ENCODE measurements at regions not wholly inside any gene's neighbourhood (a gene's known extent, or its start where the extent isn't known, plus 50 kb on each side); places are given as distances from the start of the nearest gene placed in this dataset.

GRCh38 chr3:161794551-161794950, 297.9 kb downstream of the OTOL1 start:
- no peak overlapping the region for H3K4me3 ChIP-seq
- WGBS, 5 donors, result 84 to 93% (median 90%) methylated on average over 4 of the region's 4 CpGs
- H3K9me3 ChIP-seq, result no peaks in the 10 kb centered on the region
- no peak for DNase-seq
- no peak overlapping the region for H3K27ac ChIP-seq
- TF ChIP-seq POLR2AphosphoS5 (IDR thresholded peaks at IDR 0.05) (no peak), EP300 (IDR thresholded peaks at IDR 0.05) (no peak), POLR2A (IDR thresholded peaks at IDR 0.05) (no peak), CTCF (IDR thresholded peaks at IDR 0.05) (no peak)
- no peaks in the 10 kb centered on the region for H3K36me3 ChIP-seq
- H3K4me1 ChIP-seq, result no peaks in the 10 kb centered on the region
- H3K27me3 ChIP-seq, result no peaks in the 10 kb centered on the region
- intact Hi-C loops (cut with DNase I; ENCODE audit: low total_unique reads), result no loop called here

GRCh38 chr3:161796312-161796711, 299.7 kb downstream of the OTOL1 start:
- no peaks in the 10 kb centered on the region for H3K9me3 ChIP-seq
- no peaks in the 10 kb centered on the region for H3K4me1 ChIP-seq
- no peak overlapping the region for H3K27ac ChIP-seq
- no peak for DNase-seq
- TF ChIP-seq POLR2A (IDR thresholded peaks at IDR 0.05) (no peak), CTCF (IDR thresholded peaks at IDR 0.05) (no peak), POLR2AphosphoS5 (IDR thresholded peaks at IDR 0.05) (no peak), EP300 (IDR thresholded peaks at IDR 0.05) (no peak)
- no peaks in the 10 kb centered on the region for H3K36me3 ChIP-seq
- H3K27me3 ChIP-seq, result no peaks in the 10 kb centered on the region
- H3K4me3 ChIP-seq, result no peak overlapping the region
- intact Hi-C loops (cut with DNase I; ENCODE audit: low total_unique reads), result no loop called here

- DNase-seq, result no peak
- TF ChIP-seq EP300 (IDR thresholded peaks at IDR 0.05), result no peak
- TF ChIP-seq POLR2AphosphoS5 (IDR thresholded peaks at IDR 0.05), result no peak
- TF ChIP-seq CTCF (IDR thresholded peaks at IDR 0.05), result no peak
- no peak for TF ChIP-seq POLR2A (IDR thresholded peaks at IDR 0.05)
- no peak overlapping the region for H3K27ac ChIP-seq
These were observed 300.2 kb downstream of the OTOL1 start for GRCh38 chr3:161796780-161797179.

GRCh38 chr3:161798016-161798415, 301.4 kb downstream of the OTOL1 start:
- no peaks in the 10 kb centered on the region for H3K4me1 ChIP-seq
- H3K27ac ChIP-seq, result no peak overlapping the region
- H3K27me3 ChIP-seq, result no peaks in the 10 kb centered on the region
- H3K4me3 ChIP-seq, result no peak overlapping the region
- WGBS, 5 donors, result 70 to 84% (median 82%) methylated on average over 3 of the region's 3 CpGs
- no peak for DNase-seq
- intact Hi-C loops (cut with DNase I; ENCODE audit: low total_unique reads), result no loop called here
- TF ChIP-seq CTCF (IDR thresholded peaks at IDR 0.05) (no peak), POLR2AphosphoS5 (IDR thresholded peaks at IDR 0.05) (no peak), EP300 (IDR thresholded peaks at IDR 0.05) (no peak), POLR2A (IDR thresholded peaks at IDR 0.05) (no peak)
- no peaks in the 10 kb centered on the region for H3K9me3 ChIP-seq
- no peaks in the 10 kb centered on the region for H3K36me3 ChIP-seq

More at GRCh38 chr3:161796780-161797179, 300.2 kb downstream of the OTOL1 start:
- Histone ChIP-seq H3K4me3 (no peak overlapping the region), H3K9me3 (no peaks in the 10 kb centered on the region), H3K36me3 (no peaks in the 10 kb centered on the region), H3K27me3 (no peaks in the 10 kb centered on the region), H3K4me1 (no peaks in the 10 kb centered on the region)
- intact Hi-C loops (cut with DNase I; ENCODE audit: low total_unique reads), result no loop called here
